IMR-90 (cell line): ENCODE measurements at regions not wholly inside any gene's neighbourhood (a gene's known extent, or its start where the extent isn't known, plus 50 kb on each side); places are given as distances from the start of the nearest gene placed in this dataset.

Experiments
- ATAC-seq: fragments of 200-7000 bp; cut with Tn5 transposase; 2 replicates; pipeline ENCODE4 v1.9.1; 2020; ENCODE audit warnings: low read depth, mild to moderate bottlenecking, moderate library complexity
- BruUV-seq: library from RNA; stranded (reverse); fragments of 400-500 nt; replicated peaks from 2 replicates; lab custom pipeline; 2021; lab: Mats Ljungman, UMichigan
- CTCF ChIA-PET: fragments of 300-600 bp; formaldehyde crosslinking; extraction: SDS; loops from one replicate; lab custom pipeline; 2021; ENCODE audit warnings: antibody characterized with exemption; lab: Yijun Ruan, JAX
- POLR2A ChIA-PET: fragments of 300-600 bp; sonication (Branson Sonifier 250); formaldehyde crosslinking; loops from one replicate; lab custom pipeline; 2022; ENCODE audit warnings: antibody characterized with exemption; ENCODE audit not compliant: unreplicated experiment; lab: Charles Lee
- DNase-seq: peaks from one replicate; pipeline ENCODE4 v3.0.0; 2013
- H2AFZ ChIP-seq: replicated peaks from 2 replicates; pipeline ENCODE3; 2013; ENCODE audit warnings: low read length, mild to moderate bottlenecking; ENCODE audit not compliant: poor library complexity
- H2AK5ac ChIP-seq: 2 replicates; pipeline ENCODE4 v1.6.1; 2013; ENCODE audit warnings: low read depth, low read length, inconsistent platforms
- H2AK9ac ChIP-seq: replicated peaks from 2 replicates; pipeline ENCODE3; 2013; ENCODE audit warnings: mild to moderate bottlenecking, low read depth, low read length, moderate library complexity; ENCODE audit not compliant: poor library complexity
- H2BK120ac ChIP-seq: 2 replicates; pipeline ENCODE4 v1.6.1; 2013; ENCODE audit warnings: low read depth, low read length, inconsistent platforms
- H2BK15ac ChIP-seq: 3 replicates; pipeline ENCODE4 v1.6.1; 2013; ENCODE audit warnings: low read depth, low read length, inconsistent platforms
- H2BK20ac ChIP-seq: 2 replicates; pipeline ENCODE4 v1.6.1; 2013; ENCODE audit warnings: low read depth, mild to moderate bottlenecking, inconsistent platforms, low read length, moderate library complexity
- H2BK5ac ChIP-seq: 2 replicates; pipeline ENCODE4 v1.6.1; 2013; ENCODE audit warnings: mild to moderate bottlenecking, low read depth, low read length, inconsistent platforms; ENCODE audit not compliant: poor library complexity, severe bottlenecking
- H3K14ac ChIP-seq: replicated peaks from 2 replicates; pipeline ENCODE4 v1.6.1; 2013; ENCODE audit warnings: low read depth, low read length, inconsistent platforms
- H3K18ac ChIP-seq: 2 replicates; pipeline ENCODE4 v1.6.1; 2013; ENCODE audit warnings: low read depth, low read length, control low read depth
- H3K23ac ChIP-seq: 2 replicates; pipeline ENCODE4 v1.6.1; 2013; ENCODE audit warnings: low read depth, low read length, inconsistent platforms
- H3K27ac ChIP-seq: 2 replicates; pipeline ENCODE4 v1.5.1; 2013; ENCODE audit warnings: mild to moderate bottlenecking, control low read depth, low read length; ENCODE audit not compliant: insufficient read depth
- H3K27me3 ChIP-seq: 2 replicates; pipeline ENCODE4 v1.6.1; 2013; ENCODE audit warnings: low read length; ENCODE audit not compliant: control insufficient read depth, insufficient read depth
- H3K36me3 ChIP-seq: 2 replicates; pipeline ENCODE4 v1.6.1; 2013; ENCODE audit warnings: low read length, mixed read lengths; ENCODE audit not compliant: control insufficient read depth, insufficient read depth
- H3K4ac ChIP-seq: 2 replicates; pipeline ENCODE4 v1.6.1; 2013; ENCODE audit warnings: low read depth, low read length, inconsistent platforms
- H3K4me1 ChIP-seq: 2 replicates; pipeline ENCODE4 v1.6.1; 2013; ENCODE audit warnings: low read length, mixed read lengths; ENCODE audit not compliant: control insufficient read depth, insufficient read depth
- H3K4me2 ChIP-seq: 2 replicates; pipeline ENCODE4 v1.6.1; 2013; ENCODE audit warnings: low read depth, mild to moderate bottlenecking, control low read depth, low read length, moderate library complexity
- H3K4me3 ChIP-seq: 2 replicates; pipeline ENCODE4 v1.5.1; 2013; ENCODE audit warnings: low read depth, mild to moderate bottlenecking, control low read depth, low read length, moderate library complexity; ENCODE audit not compliant: insufficient read depth
- H3K56ac ChIP-seq: 2 replicates; pipeline ENCODE4 v1.6.1; 2013; ENCODE audit warnings: low read length, inconsistent platforms; ENCODE audit not compliant: insufficient read depth; ENCODE audit errors: extremely low read depth
- H3K79me1 ChIP-seq, 2 experiments: 2 replicates each; pipeline ENCODE4 v1.6.1; 2013; ENCODE audit warnings: low read length in 2 of 2, inconsistent platforms in 1 of 2, low read depth in 1 of 2
- H3K9ac ChIP-seq: 2 replicates; pipeline ENCODE4 v1.6.1; 2013; ENCODE audit warnings: low read depth, low read length, control low read depth
- H3K9me1 ChIP-seq: 2 replicates; pipeline ENCODE4 v1.6.1; 2013; ENCODE audit warnings: low read length, inconsistent platforms; ENCODE audit not compliant: insufficient read depth
- H3K9me3 ChIP-seq: 2 replicates; pipeline ENCODE4 v1.6.1; 2013; ENCODE audit warnings: low read length; ENCODE audit not compliant: control insufficient read depth, insufficient read depth
- H4K20me1 ChIP-seq: 2 replicates; pipeline ENCODE4 v1.6.1; 2013; ENCODE audit warnings: low read length, inconsistent platforms; ENCODE audit not compliant: insufficient read depth
- H4K5ac ChIP-seq: 2 replicates; pipeline ENCODE4 v1.6.1; 2013; ENCODE audit warnings: mild to moderate bottlenecking, low read depth, low read length, control low read depth
- H4K8ac ChIP-seq, 2 experiments: 2 replicates each; pipeline ENCODE4 v1.6.1; 2013; ENCODE audit warnings: low read depth in 2 of 2, low read length in 2 of 2, control low read depth in 1 of 2, inconsistent platforms in 1 of 2
- H4K91ac ChIP-seq: 2 replicates; pipeline ENCODE4 v1.6.1; 2013; ENCODE audit warnings: low read depth, low read length, inconsistent platforms; ENCODE audit not compliant: insufficient read depth
- CHD1 ChIP-seq: IDR thresholded peaks from 2 replicates; pipeline ENCODE4 v1.6.1; 2012; ENCODE audit warnings: low read depth, low read length, improper control_type of control experiment
- CTCF ChIP-seq: conservative IDR thresholded peaks from 2 replicates; pipeline ENCODE4 v1.5.1; 2012; ENCODE audit warnings: mild to moderate bottlenecking, low read depth, low read length, improper control_type of control experiment
- FOS ChIP-seq: fragments of 150-350 bp; IDR thresholded peaks from 2 replicates; pipeline ENCODE4 v1.6.1; 2016; ENCODE audit warnings: low read depth, low read length
- MAFK ChIP-seq: IDR thresholded peaks from 2 replicates; pipeline ENCODE4 v1.6.1; 2012; ENCODE audit warnings: low read depth, low read length, improper control_type of control experiment
- MAZ ChIP-seq: IDR thresholded peaks from 2 replicates; pipeline ENCODE4 v1.6.1; 2012; ENCODE audit warnings: low read depth, mild to moderate bottlenecking, low read length, improper control_type of control experiment, moderate library complexity, borderline replicate concordance
- RAD21 ChIP-seq: IDR thresholded peaks from 2 replicates; pipeline ENCODE4 v1.6.1; 2012; ENCODE audit warnings: low read length, improper control_type of control experiment
- RCOR1 ChIP-seq: IDR thresholded peaks from 2 replicates; pipeline ENCODE4 v1.6.1; 2012; ENCODE audit warnings: mild to moderate bottlenecking, low read length, improper control_type of control experiment; ENCODE audit not compliant: insufficient replicate concordance
- SMC3 ChIP-seq: fragments of 150-350 bp; IDR thresholded peaks from 2 replicates; pipeline ENCODE4 v1.6.1; 2016; ENCODE audit warnings: low read depth, mild to moderate bottlenecking, antibody characterized with exemption, low read length, moderate library complexity
- WGBS, 2 experiments: methylation state at CpG; one replicate each; pipeline versions ENCODE4 v1.1.5 to v1.1.7; 2013; ENCODE audit warnings: missing lambda C conversion rate in 2 of 2; ENCODE audit not compliant: insufficient read length in 1 of 2; ENCODE audit errors: extremely low coverage in 2 of 2; 5-methylcytosine and 5-hydroxymethylcytosine counted together
- dilution Hi-C: fragments of 300-500 bp; cut with HindIII; formaldehyde crosslinking; loops from one replicate; pipeline ENCODE4 v1.14.3; 2018; ENCODE audit warnings: low sequenced_read_pairs; ENCODE audit not compliant: unreplicated experiment
- in situ Hi-C: fragments of 300-500 bp; cut with MboI; formaldehyde crosslinking; loops from 3 replicates; pipeline ENCODE4 v1.14.3; 2019; ENCODE audit warnings: low sequenced_read_pairs, inconsistent platforms, mixed read lengths
- intact Hi-C: fragments of 100-400 bp; cut with micrococcal nuclease; formaldehyde crosslinking; loops from 2 replicates; pipeline ENCODE4 v1.10.0; 2022
- TF ChIP-seq, protein P1 (sequence below): fragments of 150-350 bp; IDR thresholded peaks from 2 replicates; pipeline ENCODE4 v1.6.1; 2017; ENCODE audit warnings: mild to moderate bottlenecking, antibody characterized with exemption, low read length, low read depth
- TF ChIP-seq, protein P2 (sequence below): fragments of 150-350 bp; IDR thresholded peaks from 2 replicates; pipeline ENCODE4 v1.6.1; 2016; ENCODE audit warnings: low read depth, mild to moderate bottlenecking, low read length, moderate library complexity, borderline replicate concordance

DNA sequence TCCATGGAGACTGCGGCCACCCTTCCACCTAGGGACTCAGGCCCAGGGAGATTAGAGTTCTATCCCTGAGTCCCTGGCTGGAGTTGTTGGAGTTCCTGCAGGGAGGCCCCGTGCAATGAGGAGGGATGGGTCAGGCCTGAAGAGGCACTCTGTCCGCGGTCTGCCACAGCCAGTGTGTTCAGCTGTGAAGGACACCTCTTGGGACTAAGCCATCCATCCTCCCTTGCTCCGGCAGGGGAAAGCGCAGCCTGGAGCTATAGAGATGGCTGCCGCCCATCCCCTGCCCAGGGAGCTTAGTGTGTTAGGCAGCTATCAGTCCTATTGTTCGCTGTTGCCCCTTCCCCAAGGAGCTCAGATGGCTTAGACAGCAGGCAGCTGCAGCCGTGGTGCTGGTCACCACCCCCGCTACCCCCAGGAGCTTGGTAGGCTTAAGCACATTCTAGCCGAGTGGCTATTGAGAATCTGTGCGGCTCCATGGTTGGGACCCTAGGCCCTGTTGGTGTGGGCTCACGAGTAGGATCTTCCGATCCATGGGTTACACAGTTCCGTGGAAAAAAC, 141.3 kb downstream of the CYB561 start:
- no peak overlapping the region for H4K8ac ChIP-seq
- H4K5ac ChIP-seq = no peak overlapping the region
- no peak overlapping the region for H2AK5ac ChIP-seq
- H3K27ac ChIP-seq = no peak overlapping the region
- TF ChIP-seq RCOR1 (no peak), FOS (no peak), CTCF (no peak), MAFK (no peak), RAD21 (no peak), MAZ (no peak), CHD1 (no peak), SMC3 (no peak)
- TF ChIP-seq, protein P1, sequence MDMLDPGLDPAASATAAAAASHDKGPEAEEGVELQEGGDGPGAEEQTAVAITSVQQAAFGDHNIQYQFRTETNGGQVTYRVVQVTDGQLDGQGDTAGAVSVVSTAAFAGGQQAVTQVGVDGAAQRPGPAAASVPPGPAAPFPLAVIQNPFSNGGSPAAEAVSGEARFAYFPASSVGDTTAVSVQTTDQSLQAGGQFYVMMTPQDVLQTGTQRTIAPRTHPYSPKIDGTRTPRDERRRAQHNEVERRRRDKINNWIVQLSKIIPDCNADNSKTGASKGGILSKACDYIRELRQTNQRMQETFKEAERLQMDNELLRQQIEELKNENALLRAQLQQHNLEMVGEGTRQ = no peak
- TF ChIP-seq, protein P2, sequence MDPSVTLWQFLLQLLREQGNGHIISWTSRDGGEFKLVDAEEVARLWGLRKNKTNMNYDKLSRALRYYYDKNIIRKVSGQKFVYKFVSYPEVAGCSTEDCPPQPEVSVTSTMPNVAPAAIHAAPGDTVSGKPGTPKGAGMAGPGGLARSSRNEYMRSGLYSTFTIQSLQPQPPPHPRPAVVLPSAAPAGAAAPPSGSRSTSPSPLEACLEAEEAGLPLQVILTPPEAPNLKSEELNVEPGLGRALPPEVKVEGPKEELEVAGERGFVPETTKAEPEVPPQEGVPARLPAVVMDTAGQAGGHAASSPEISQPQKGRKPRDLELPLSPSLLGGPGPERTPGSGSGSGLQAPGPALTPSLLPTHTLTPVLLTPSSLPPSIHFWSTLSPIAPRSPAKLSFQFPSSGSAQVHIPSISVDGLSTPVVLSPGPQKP = no peak
- in situ Hi-C loops (no loop called here), intact Hi-C loops (no loop called here), dilution Hi-C loops (no loop called here)
- DNase-seq (no peak), ATAC-seq (no peak)
- no peak overlapping the region for H2BK15ac ChIP-seq
- H3K4me1 ChIP-seq = no peaks in the 10 kb centered on the region
- H2BK20ac ChIP-seq = no peak overlapping the region
- POLR2A ChIA-PET = no interaction called here
- no peak overlapping the region for H3K56ac ChIP-seq
- no peaks in the 10 kb centered on the region; the same call in 1 of the 2 replicates for H4K20me1 ChIP-seq
- H3K9me3 ChIP-seq = no peaks in the 10 kb centered on the region
- H2BK120ac ChIP-seq = no peak overlapping the region
- no peak overlapping the region for H3K18ac ChIP-seq
- no peak overlapping the region for H3K23ac ChIP-seq
- peaks cover 7% of the 10 kb centered on the region; the same call in 1 of the 2 replicates for H3K9me1 ChIP-seq
- peak overlapping the region; percentile 82 for H2AK9ac ChIP-seq
- H3K4me2 ChIP-seq = no peak overlapping the region
- H3K27me3 ChIP-seq = no peaks in the 10 kb centered on the region
- no peak overlapping the region for H4K91ac ChIP-seq
- WGBS, 2 experiments = 98% methylated on average over 8 of the region's 15 CpGs; no CpG with 5 or more reads in 1 of the 2 experiments
- no TSS peak for BruUV-seq
- H3K4me3 ChIP-seq = no peak overlapping the region
- peaks cover 29 to 41% of the 10 kb centered on the region in 2 experiments for H3K79me1 ChIP-seq
- H3K4ac ChIP-seq = no peak overlapping the region
- H2AFZ ChIP-seq = no peak overlapping the region
- no peak overlapping the region for H2BK5ac ChIP-seq
- no peak overlapping the region for H3K9ac ChIP-seq
- H3K14ac ChIP-seq = no peak overlapping the region
- H3K36me3 ChIP-seq = peaks cover 10% of the 10 kb centered on the region; the same call in 1 of the 2 replicates
- CTCF ChIA-PET = no interaction called here
